ENCODE measurements at regions not wholly inside any gene's neighbourhood (a gene's known extent, or its start where the extent isn't known, plus 50 kb on each side); places are given as distances from the start of the nearest gene placed in this dataset.

- H3K36me3 ChIP-seq (ENCODE audit: control insufficient read depth in 2 of 2, insufficient read depth in 1 of 2, low read length in 2 of 2), result no peaks in the 10 kb centered on the region
- CTCF ChIA-PET, result no interaction called here
- POLR2A ChIA-PET, result no interaction called here
- no peak for TF ChIP-seq ZSCAN4 (tag by site-specific recombination; IDR thresholded peaks at IDR 0.05)
- no peak for TF ChIP-seq SALL2 (tag by site-specific recombination; IDR thresholded peaks at IDR 0.05; ENCODE audit: borderline replicate concordance)
- no peak for TF ChIP-seq TCF7L2 (IDR thresholded peaks at IDR 0.05; ENCODE audit: borderline replicate concordance, low read depth, low read length)
- TF ChIP-seq ZNF777 (tag by site-specific recombination; IDR thresholded peaks at IDR 0.05; ENCODE audit: borderline replicate concordance), result no peak
- no peak for TF ChIP-seq ZNF692 (tag by site-specific recombination; IDR thresholded peaks at IDR 0.05)
- TF ChIP-seq PATZ1 (tag by site-specific recombination; IDR thresholded peaks at IDR 0.05), result no peak
- no peak for TF ChIP-seq ZNF114 (tag by site-specific recombination; IDR thresholded peaks at IDR 0.05)
- no peak for TF ChIP-seq ZNF112 (tag by site-specific recombination; IDR thresholded peaks at IDR 0.05)
- no peak for TF ChIP-seq ZNF280C (tag by site-specific recombination; IDR thresholded peaks at IDR 0.05)
- no peak for TF ChIP-seq ZNF148 (tag by site-specific recombination; IDR thresholded peaks at IDR 0.05; ENCODE audit: borderline replicate concordance)
- peaks cover 2% of the 10 kb centered on the region for H3K4me1 ChIP-seq (ENCODE audit: control insufficient read depth, insufficient read depth, low read length)
- no peaks in the 10 kb centered on the region for H3K9me3 ChIP-seq (ENCODE audit: control insufficient read depth, insufficient read depth, low read depth, low read length)
- H3K4me3 ChIP-seq (ENCODE audit: low read depth, low read length), result no peak overlapping the region
- H3K27ac ChIP-seq (ENCODE audit: extremely low read depth, low read depth, low read length), result no peak overlapping the region
These were observed 454.9 kb upstream of the FAT1 start for GRCh38 chr4:187178587-187178986.

GRCh38 chr4:187179086-187180058, 455.7 kb upstream of the FAT1 start:
- ChIA-PET CTCF (no interaction called here), POLR2A (no interaction called here)
- no peaks in the 10 kb centered on the region for H3K9me3 ChIP-seq (ENCODE audit: control insufficient read depth, insufficient read depth, low read depth, low read length)
- no peaks in the 10 kb centered on the region for H3K36me3 ChIP-seq (ENCODE audit: control insufficient read depth in 2 of 2, insufficient read depth in 1 of 2, low read length in 2 of 2)
- peaks cover 2% of the 10 kb centered on the region for H3K4me1 ChIP-seq (ENCODE audit: control insufficient read depth, insufficient read depth, low read length)
- no peak overlapping the region for H3K4me3 ChIP-seq (ENCODE audit: low read depth, low read length)
- no peak overlapping the region for H3K27ac ChIP-seq (ENCODE audit: extremely low read depth, low read depth, low read length)
- TF ChIP-seq TRIM28 (IDR thresholded peaks at IDR 0.05; ENCODE audit: borderline replicate concordance, low read length) (0 out of 2 replicates have a peak, but pooled peaks have one; percentile 42), ZNF530 (tag by site-specific recombination; IDR thresholded peaks at IDR 0.05; ENCODE audit: low read depth) (no peak)

Measured in HEK293 (cell line).